ENCODE measurements at regions not wholly inside any gene's neighbourhood (a gene's known extent, or its start where the extent isn't known, plus 50 kb on each side); places are given as distances from the start of the nearest gene placed in this dataset.

DNA sequence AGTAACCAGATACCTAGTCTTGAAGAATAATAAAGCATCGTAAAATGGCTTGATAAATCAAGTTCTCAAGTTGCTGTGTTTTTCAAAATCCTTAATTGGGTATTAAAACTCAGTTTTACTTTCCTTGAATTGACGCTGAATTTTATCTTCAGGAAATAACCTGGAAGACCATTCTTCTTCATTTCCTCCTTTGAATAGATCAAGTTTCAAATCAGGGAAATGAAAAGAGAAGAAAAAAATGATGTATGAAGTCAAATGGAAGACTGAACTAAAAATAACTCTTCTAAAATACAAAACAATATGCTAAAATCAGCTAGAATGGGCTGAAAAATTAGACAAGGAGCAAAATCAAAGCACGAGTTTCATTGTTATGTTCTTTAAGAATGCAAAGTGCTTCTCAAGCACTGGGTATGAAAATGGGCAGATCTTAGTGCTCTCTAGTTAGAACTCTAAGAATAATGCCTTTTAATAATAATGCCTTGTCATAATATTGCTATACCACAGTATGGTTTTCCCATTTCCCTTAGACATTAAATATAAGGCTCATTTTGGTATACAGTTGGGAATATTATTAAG lies 54.6 kb upstream of the CLEC14A start:
- TF ChIP-seq CTCF (IDR thresholded peaks at IDR 0.05) (no peak), ZFX (IDR thresholded peaks at IDR 0.05; ENCODE audit: borderline replicate concordance) (no peak)

All from 22Rv1 (cell line).